Tibial nerve (tissue), 4 donors: ENCODE measurements at regions not wholly inside any gene's neighbourhood (a gene's known extent, or its start where the extent isn't known, plus 50 kb on each side); places are given as distances from the start of the nearest gene placed in this dataset.

ENCODE experiments used
- DNase-seq, 2 donors: peaks; one replicate each; pipeline ENCODE4 v3.0.0-alpha.2; 2019; ENCODE audit warnings: low spot score in 2 of 2
- H3K27ac ChIP-seq, 4 donors: fragments of 200-600 bp; sonication (generic) in 3 of 4; one replicate each; pipeline ENCODE4 v1.5.1; 2017 to 2019; ENCODE audit warnings: mild to moderate bottlenecking in 1 of 4
- H3K27me3 ChIP-seq, 2 donors: fragments of 200-600 bp; sonication (generic) in 1 of 2; one replicate each; pipeline versions ENCODE4 v1.5.1 to v1.6.0; 2017 to 2019
- H3K36me3 ChIP-seq, 3 donors: fragments of 200-600 bp; sonication (generic); one replicate each; pipeline ENCODE4 v1.5.1; 2018 to 2019
- H3K4me1 ChIP-seq, 4 donors: fragments of 200-600 bp; sonication (generic) in 3 of 4; one replicate each; pipeline ENCODE4 v1.5.1; 2017 to 2019
- H3K4me3 ChIP-seq, 4 donors: fragments of 200-600 bp; sonication (generic) in 3 of 4; one replicate each; pipeline ENCODE4 v1.5.1; 2017 to 2019; ENCODE audit warnings: mild to moderate bottlenecking in 1 of 4, moderate library complexity in 1 of 4
- H3K9me3 ChIP-seq, 4 donors: fragments of 200-600 bp; sonication (generic) in 3 of 4; one replicate each; pipeline ENCODE4 v1.5.1; 2017 to 2019
- EP300 ChIP-seq, 2 donors: sonication (generic); formaldehyde crosslinking; IDR thresholded peaks; one replicate each; pipeline ENCODE4 v1.6.1; 2017; ENCODE audit warnings: antibody characterized with exemption in 2 of 2, mild to moderate bottlenecking in 1 of 2
- POLR2A ChIP-seq, 2 donors: fragments of 450-650 bp; IDR thresholded peaks; one replicate each; pipeline ENCODE4 v1.6.1; 2017; ENCODE audit warnings: antibody characterized with exemption in 2 of 2, mild to moderate bottlenecking in 2 of 2, moderate library complexity in 2 of 2
- WGBS, 2 donors: methylation state at CpG; one replicate each; pipeline ENCODE4 v1.1.5; 2018; 5-methylcytosine and 5-hydroxymethylcytosine counted together
- TF ChIP-seq, protein P1 (sequence below), 5 experiments: fragments of 200-600 bp in 3 of 5; fragments of 450-650 bp in 2 of 5; sonication (generic) in 3 of 5; IDR thresholded peaks; one replicate each; pipeline ENCODE4 v1.5.1; 2016 to 2019; ENCODE audit warnings: antibody characterized with exemption in 5 of 5, mild to moderate bottlenecking in 3 of 5, moderate library complexity in 2 of 5

DNA sequence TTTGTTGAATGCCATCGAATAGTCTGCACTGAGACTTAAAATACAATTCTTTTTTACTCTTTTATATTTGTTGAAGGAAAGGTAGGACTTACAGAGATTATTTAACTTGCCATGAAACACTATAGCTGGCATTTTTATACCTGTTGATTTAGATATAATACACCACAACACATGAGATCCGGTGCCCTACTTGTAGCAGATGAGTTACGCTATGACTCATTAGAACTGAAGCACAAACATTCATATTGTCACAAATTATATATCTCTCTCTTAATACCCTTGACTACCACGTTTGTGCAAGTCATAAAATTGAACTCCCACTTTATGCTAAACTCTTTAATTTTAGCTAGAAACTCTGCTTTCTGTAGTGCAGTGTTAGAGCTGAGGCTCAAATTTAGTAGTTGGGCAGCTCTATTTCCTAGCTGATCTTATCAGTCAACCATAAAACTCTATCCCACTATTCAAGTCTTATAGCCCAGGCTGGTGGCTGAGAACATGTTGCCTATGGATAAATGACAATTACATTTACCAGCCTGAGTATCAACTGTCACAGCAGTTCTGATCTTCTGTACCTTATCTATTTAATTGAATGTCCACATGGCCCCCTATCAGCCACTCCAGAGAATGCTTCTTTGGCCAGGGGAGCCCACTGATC lies 137.4 kb upstream of the SEMA3D start:
- 84 to 88% methylated on average over 4 of the region's 4 CpGs for WGBS, 2 donors
- H3K4me3 ChIP-seq, result no peak overlapping the region
- TF ChIP-seq EP300 (IDR thresholded peaks at IDR 0.05), result no peak
- no peak for TF ChIP-seq POLR2A (IDR thresholded peaks at IDR 0.05)

DNA sequence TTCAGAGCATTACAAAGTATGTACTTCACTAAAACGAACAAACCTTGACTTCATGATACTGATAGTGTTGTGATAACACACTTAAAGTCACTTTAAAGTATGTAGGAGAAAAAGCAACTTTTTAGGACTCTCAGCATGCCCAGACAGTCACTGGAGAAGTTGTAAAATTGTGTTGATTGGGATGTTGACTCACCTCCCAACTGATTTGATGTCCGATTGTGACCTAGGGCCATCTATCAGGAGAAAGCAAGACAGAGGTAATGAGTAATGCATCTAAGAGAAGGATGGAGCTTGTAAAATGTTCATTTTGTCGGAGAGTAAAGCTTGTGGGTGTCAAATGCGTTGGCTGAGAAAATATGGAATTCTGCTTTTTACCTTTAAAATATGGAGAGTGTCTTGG lies 135.4 kb upstream of the SEMA3D start:
- Histone ChIP-seq H3K4me3 (no peak overlapping the region), H3K36me3 (no peaks in the 10 kb centered on the region), H3K27me3 (no peaks in the 10 kb centered on the region), H3K9me3 (no peaks in the 10 kb centered on the region), H3K27ac (no peak overlapping the region), H3K4me1 (no peaks in the 10 kb centered on the region)
- TF ChIP-seq POLR2A (IDR thresholded peaks at IDR 0.05), result no peak
- TF ChIP-seq, protein P1, sequence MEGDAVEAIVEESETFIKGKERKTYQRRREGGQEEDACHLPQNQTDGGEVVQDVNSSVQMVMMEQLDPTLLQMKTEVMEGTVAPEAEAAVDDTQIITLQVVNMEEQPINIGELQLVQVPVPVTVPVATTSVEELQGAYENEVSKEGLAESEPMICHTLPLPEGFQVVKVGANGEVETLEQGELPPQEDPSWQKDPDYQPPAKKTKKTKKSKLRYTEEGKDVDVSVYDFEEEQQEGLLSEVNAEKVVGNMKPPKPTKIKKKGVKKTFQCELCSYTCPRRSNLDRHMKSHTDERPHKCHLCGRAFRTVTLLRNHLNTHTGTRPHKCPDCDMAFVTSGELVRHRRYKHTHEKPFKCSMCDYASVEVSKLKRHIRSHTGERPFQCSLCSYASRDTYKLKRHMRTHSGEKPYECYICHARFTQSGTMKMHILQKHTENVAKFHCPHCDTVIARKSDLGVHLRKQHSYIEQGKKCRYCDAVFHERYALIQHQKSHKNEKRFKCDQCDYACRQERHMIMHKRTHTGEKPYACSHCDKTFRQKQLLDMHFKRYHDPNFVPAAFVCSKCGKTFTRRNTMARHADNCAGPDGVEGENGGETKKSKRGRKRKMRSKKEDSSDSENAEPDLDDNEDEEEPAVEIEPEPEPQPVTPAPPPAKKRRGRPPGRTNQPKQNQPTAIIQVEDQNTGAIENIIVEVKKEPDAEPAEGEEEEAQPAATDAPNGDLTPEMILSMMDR (IDR thresholded peaks at IDR 0.05), result no peak
- TF ChIP-seq EP300 (IDR thresholded peaks at IDR 0.05), result no peak
- WGBS, 2 donors, result 81 to 86% methylated on average over 4 of the region's 4 CpGs
- no peak for DNase-seq

More for the DNA sequence above, 137.4 kb upstream of the SEMA3D start:
- Histone ChIP-seq H3K27ac (no peak overlapping the region), H3K9me3 (no peaks in the 10 kb centered on the region), H3K4me1 (no peaks in the 10 kb centered on the region), H3K27me3 (no peaks in the 10 kb centered on the region), H3K36me3 (no peaks in the 10 kb centered on the region)
- DNase-seq, result no peak

DNA sequence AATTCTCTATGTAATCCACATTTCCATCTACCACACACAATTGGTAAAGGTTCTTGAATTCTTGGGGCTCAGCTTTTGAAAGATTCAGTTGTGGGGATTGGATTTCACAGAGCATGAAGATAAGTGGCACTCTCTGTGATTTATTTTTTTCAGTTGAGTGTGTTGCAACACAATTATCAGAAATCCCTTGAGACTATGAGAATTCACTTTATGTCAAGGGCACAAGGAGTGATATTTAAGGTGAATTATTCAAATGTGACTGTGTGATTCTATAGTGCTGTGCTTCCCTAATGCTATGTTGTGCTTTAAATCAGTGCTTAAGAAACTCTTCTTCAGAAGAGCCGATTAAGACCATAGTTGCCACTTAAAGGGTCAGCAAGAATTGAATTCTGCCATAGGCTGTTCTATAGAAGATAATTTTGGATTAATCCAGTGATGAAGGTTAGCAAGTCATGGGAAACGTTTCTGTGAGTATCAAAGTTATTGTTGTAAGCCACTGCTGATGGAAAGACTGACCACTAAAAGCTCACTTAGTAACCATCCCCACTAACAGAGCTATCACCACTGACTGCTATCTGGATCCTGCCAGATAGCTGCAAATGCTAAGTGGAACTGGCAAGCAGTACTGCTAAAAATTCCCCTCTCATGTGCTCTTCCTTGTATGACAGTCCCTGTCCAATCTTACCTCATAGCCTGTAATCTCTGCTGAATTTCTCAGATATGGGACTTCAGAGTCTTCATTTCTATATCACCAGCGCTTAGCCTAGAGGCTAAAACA lies 134.0 kb upstream of the SEMA3D start:
- no peak for TF ChIP-seq POLR2A (IDR thresholded peaks at IDR 0.05)
- Histone ChIP-seq H3K4me1 (no peaks in the 10 kb centered on the region), H3K4me3 (no peak overlapping the region), H3K36me3 (no peaks in the 10 kb centered on the region), H3K27me3 (no peaks in the 10 kb centered on the region), H3K27ac (no peak overlapping the region), H3K9me3 (no peaks in the 10 kb centered on the region)
- DNase-seq, result no peak
- WGBS, 2 donors, result 72 to 74% methylated on average over 3 of the region's 3 CpGs

DNA sequence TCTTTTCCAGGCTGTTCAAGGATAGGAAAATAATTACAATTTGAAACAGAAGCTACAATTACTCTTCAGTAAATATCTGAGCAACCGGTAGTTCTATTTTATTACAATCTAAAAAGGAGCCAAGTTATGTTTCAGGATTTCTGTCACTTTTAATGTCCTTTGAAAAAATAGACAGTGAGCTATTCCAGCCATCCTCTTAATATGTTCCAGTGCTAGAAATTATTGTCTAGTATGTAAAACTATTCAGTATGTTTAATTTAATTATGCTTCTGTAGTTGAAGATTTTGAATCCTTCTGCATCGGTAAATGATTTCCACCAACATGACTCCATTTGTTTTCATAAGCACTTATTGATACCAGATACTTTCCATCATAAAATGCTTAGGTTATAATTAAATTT lies 129.6 kb upstream of the SEMA3D start:
- TF ChIP-seq EP300 (IDR thresholded peaks at IDR 0.05) (no peak), POLR2A (IDR thresholded peaks at IDR 0.05) (no peak)
- TF ChIP-seq, protein P1 (IDR thresholded peaks at IDR 0.05), result no peak
- H3K27me3 ChIP-seq, result no peaks in the 10 kb centered on the region
- WGBS, 2 donors, result 64 to 72% methylated on average over 2 of the region's 2 CpGs
- H3K9me3 ChIP-seq, result no peaks in the 10 kb centered on the region
- H3K27ac ChIP-seq, result no peak overlapping the region
- H3K4me1 ChIP-seq, result no peaks in the 10 kb centered on the region
- H3K36me3 ChIP-seq, result no peaks in the 10 kb centered on the region
- DNase-seq, result no peak
- H3K4me3 ChIP-seq, result no peak overlapping the region

DNA sequence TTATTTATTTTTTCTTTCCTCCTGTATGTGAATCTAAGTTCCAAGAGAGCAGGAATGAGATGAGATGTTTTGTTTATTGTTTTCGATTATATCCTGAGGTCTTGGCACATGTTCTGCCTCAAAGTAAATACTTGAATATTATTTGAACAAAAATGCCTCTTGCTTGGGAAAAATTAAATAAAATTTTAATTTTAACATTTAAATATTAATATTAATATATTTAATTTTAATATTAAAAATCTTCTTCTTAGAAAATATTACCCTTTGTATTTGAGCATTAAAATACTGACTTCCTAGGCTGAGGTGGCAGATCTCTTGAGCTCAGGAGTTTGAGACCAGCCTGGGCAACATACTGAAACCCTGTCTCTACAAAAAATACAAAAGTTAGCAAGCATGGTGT lies 123.4 kb upstream of the SEMA3D start:
- H3K4me3 ChIP-seq, result no peak overlapping the region
- no peak for TF ChIP-seq EP300 (IDR thresholded peaks at IDR 0.05)
- no peaks in the 10 kb centered on the region for H3K36me3 ChIP-seq
- no peaks in the 10 kb centered on the region for H3K27me3 ChIP-seq
- no peaks in the 10 kb centered on the region for H3K4me1 ChIP-seq
- H3K9me3 ChIP-seq, result no peaks in the 10 kb centered on the region
- no peak for DNase-seq
- WGBS, 2 donors, result 79 to 92% methylated on average over 1 of the region's 1 CpG
- no peak overlapping the region for H3K27ac ChIP-seq

DNA sequence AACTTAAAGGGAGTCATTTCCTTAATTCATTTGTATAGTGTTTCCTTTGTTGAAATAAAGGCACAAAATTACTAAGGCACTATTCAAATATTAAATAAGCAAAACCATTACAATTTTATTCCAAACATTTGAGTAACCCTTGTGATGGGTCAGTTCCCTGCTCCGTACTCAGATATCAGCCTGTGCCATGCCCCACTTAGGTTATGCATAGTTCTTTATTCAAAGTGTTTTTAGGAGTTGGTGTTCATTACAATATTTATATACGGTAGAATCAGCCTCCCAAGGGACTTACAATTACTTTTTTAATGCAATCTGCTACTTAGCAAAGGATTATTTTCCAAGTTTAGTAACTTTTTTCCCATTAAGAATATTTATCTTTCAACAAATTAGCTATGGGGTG lies 119.3 kb upstream of the SEMA3D start:
- H3K4me1 ChIP-seq, result no peaks in the 10 kb centered on the region
- no peak for TF ChIP-seq EP300 (IDR thresholded peaks at IDR 0.05)
- TF ChIP-seq, protein P1 (IDR thresholded peaks at IDR 0.05), result no peak
- TF ChIP-seq POLR2A (IDR thresholded peaks at IDR 0.05), result no peak
- H3K9me3 ChIP-seq, result no peaks in the 10 kb centered on the region
- H3K27ac ChIP-seq, result no peak overlapping the region
- H3K36me3 ChIP-seq, result no peaks in the 10 kb centered on the region
- WGBS, 2 donors, result 27 to 33% methylated on average over 2 of the region's 2 CpGs
- H3K4me3 ChIP-seq, result no peak overlapping the region
- no peak for DNase-seq
- H3K27me3 ChIP-seq, result no peaks in the 10 kb centered on the region
